ENCODE measurements at regions not wholly inside any gene's neighbourhood (a gene's known extent, or its start where the extent isn't known, plus 50 kb on each side); places are given as distances from the start of the nearest gene placed in this dataset.

DNA sequence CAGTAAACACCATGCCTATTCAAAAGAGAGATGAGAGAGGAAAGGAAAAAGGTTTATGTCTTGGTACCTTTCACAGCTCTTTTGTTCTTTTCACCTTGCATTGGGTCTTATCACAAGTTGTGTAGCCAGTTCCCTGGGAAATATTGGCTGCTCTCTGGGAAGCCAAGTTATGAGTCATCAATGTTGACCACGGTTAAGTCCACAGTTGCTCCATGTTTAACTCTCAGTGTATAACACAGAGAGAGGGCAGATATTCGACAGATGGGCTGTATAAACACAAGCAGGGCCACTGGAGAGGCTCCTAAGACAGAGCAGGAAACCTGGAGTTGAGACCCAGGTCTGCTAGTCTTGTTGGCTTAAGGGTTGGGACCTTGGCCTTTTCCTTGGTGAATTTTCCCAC lies 718.6 kb downstream of the QKI start:
- Histone ChIP-seq H3K4ac (ENCODE audit: low read depth, low read length) (no peak overlapping the region), H3K9me3 (ENCODE audit: control insufficient read depth, insufficient read depth, low read length) (peaks cover 27% of the 10 kb centered on the region), H3K4me2 (ENCODE audit: low read depth, low read length) (no peak overlapping the region), H2BK20ac (ENCODE audit: low read depth, low read length) (no peak overlapping the region), H3K14ac (replicated peaks; ENCODE audit: low read depth, low read length) (no peak overlapping the region), H2BK15ac (ENCODE audit: low read depth, low read length) (no peak overlapping the region), H3K9me1 (ENCODE audit: insufficient read depth, low read length) (no peaks in the 10 kb centered on the region), H3K18ac (ENCODE audit: low read depth, low read length) (no peak overlapping the region), H3K27ac (ENCODE audit: insufficient read depth, low read length) (no peak overlapping the region), H4K8ac (ENCODE audit: low read depth in 2 of 2, low read length in 2 of 2) (no peak overlapping the region), H3K23ac (ENCODE audit: low read depth, low read length) (no peak overlapping the region), H2AFZ (replicated peaks; ENCODE audit: low read length, poor library complexity) (no peak overlapping the region), H2AK5ac (ENCODE audit: low read depth, low read length) (no peak overlapping the region), H2BK5ac (ENCODE audit: low read depth, low read length, poor library complexity, severe bottlenecking) (no peak overlapping the region), H3K9ac (ENCODE audit: low read depth, low read length) (no peak overlapping the region), H3K36me3 (ENCODE audit: control insufficient read depth, insufficient read depth, low read length) (no peaks in the 10 kb centered on the region), H3K79me1 (ENCODE audit: low read depth in 1 of 2, low read length in 2 of 2) (no peaks in the 10 kb centered on the region), H2BK120ac (ENCODE audit: low read depth, low read length) (no peak overlapping the region), H3K27me3 (ENCODE audit: control insufficient read depth, insufficient read depth, low read length) (no peaks in the 10 kb centered on the region), H3K56ac (ENCODE audit: extremely low read depth, insufficient read depth, low read length) (no peak overlapping the region), H3K4me3 (ENCODE audit: insufficient read depth, low read depth, low read length) (no peak overlapping the region), H4K5ac (ENCODE audit: low read depth, low read length) (no peak overlapping the region), H3K4me1 (ENCODE audit: control insufficient read depth, insufficient read depth, low read length) (no peaks in the 10 kb centered on the region), H2AK9ac (replicated peaks; ENCODE audit: low read depth, low read length, poor library complexity) (no peak overlapping the region), H4K91ac (ENCODE audit: insufficient read depth, low read depth, low read length) (no peak overlapping the region), H4K20me1 (ENCODE audit: insufficient read depth, low read length) (no peaks in the 10 kb centered on the region)
- no CpG with 5 or more reads among the region's 2 CpGs for WGBS, 2 experiments (ENCODE audit: extremely low coverage in 2 of 2, insufficient read length in 1 of 2)
- ChIA-PET CTCF (no interaction called here), POLR2A (ENCODE audit: unreplicated experiment) (no interaction called here)
- no peak for ATAC-seq (ENCODE audit: low read depth)
- no peak for DNase-seq
- TF ChIP-seq NFE2L2 (IDR thresholded peaks at IDR 0.05; ENCODE audit: low read depth, low read length): no peak
- no peak for TF ChIP-seq SMC3 (IDR thresholded peaks at IDR 0.05; ENCODE audit: low read depth, low read length)
- no peak for TF ChIP-seq MAFK (IDR thresholded peaks at IDR 0.05; ENCODE audit: low read depth, low read length)
- TF ChIP-seq MXI1 (IDR thresholded peaks at IDR 0.05; ENCODE audit: borderline replicate concordance, low read depth, low read length): no peak
- no peak for TF ChIP-seq USF2 (IDR thresholded peaks at IDR 0.05; ENCODE audit: low read depth, low read length)
- no peak for TF ChIP-seq CHD1 (IDR thresholded peaks at IDR 0.05; ENCODE audit: low read depth, low read length)
- TF ChIP-seq RCOR1 (IDR thresholded peaks at IDR 0.05; ENCODE audit: insufficient replicate concordance, low read length): no peak
- no peak for TF ChIP-seq ELK1 (IDR thresholded peaks at IDR 0.05; ENCODE audit: borderline replicate concordance, low read depth, low read length)
- TF ChIP-seq MAZ (IDR thresholded peaks at IDR 0.05; ENCODE audit: borderline replicate concordance, low read depth, low read length): no peak
- no peak for TF ChIP-seq RAD21 (IDR thresholded peaks at IDR 0.05; ENCODE audit: low read length)
- TF ChIP-seq BHLHE40 (IDR thresholded peaks at IDR 0.05; ENCODE audit: low read depth, low read length): no peak
- no peak for TF ChIP-seq RFX5 (IDR thresholded peaks at IDR 0.05; ENCODE audit: low read depth, low read length)
- BruUV-seq (replicated peaks): no TSS peak
- in situ Hi-C loops (cut with MboI; ENCODE audit: low sequenced_read_pairs) (no loop called here), dilution Hi-C loops (cut with HindIII; ENCODE audit: low sequenced_read_pairs, unreplicated experiment) (no loop called here), intact Hi-C loops (cut with micrococcal nuclease) (no loop called here)

All from IMR-90 (cell line).